ENCODE measurements at regions not wholly inside any gene's neighbourhood (a gene's known extent, or its start where the extent isn't known, plus 50 kb on each side); places are given as distances from the start of the nearest gene placed in this dataset.

GRCh38 chr2:128536925-128537620, 218.4 kb upstream of the HS6ST1 start:
- DNase-seq = no peak

- DNase-seq = no peak
These were observed 219.0 kb upstream of the HS6ST1 start for GRCh38 chr2:128537646-128538045.

- no peak for DNase-seq
These were observed 219.7 kb upstream of the HS6ST1 start for GRCh38 chr2:128538396-128538795.

DNA sequence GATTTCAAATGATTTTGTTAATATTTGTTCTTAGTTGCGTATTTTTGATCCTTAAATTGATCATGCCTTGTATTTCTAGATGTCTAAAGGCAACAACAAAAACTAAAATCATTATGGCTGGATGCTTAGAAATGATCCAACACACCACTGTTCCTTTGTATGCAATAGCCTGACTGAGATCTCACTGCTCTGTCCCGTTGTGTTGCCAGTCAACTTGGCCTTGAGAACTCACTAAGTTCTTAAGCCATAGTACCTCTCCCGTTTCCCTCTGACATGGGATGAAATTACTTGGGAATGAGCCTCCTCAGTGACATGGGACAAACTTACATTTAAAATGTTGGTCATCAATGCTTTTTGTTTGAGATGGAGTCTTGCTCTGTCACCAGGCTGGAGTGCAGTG, 222.0 kb upstream of the HS6ST1 start:
- DNase-seq = no peak

DNA sequence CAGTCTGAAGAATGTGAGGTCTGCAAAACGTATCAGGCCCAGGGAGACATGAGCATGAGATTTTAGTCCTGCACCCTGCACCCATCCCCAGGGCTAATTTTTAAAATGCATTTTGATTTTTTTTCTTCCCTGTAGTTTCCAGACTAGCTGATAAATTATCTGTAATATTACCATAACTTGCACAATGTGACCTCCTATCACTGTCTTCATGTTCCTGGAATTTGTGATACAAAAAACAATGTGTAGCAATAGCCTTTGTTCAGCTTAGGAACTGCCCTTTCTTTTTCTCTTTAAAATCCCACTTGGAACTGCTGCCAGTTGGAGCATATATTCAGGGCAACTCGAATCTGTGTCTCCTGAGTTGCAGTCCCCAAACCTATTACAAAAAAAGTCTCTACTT, 222.8 kb upstream of the HS6ST1 start:
- no peak for DNase-seq

DNA sequence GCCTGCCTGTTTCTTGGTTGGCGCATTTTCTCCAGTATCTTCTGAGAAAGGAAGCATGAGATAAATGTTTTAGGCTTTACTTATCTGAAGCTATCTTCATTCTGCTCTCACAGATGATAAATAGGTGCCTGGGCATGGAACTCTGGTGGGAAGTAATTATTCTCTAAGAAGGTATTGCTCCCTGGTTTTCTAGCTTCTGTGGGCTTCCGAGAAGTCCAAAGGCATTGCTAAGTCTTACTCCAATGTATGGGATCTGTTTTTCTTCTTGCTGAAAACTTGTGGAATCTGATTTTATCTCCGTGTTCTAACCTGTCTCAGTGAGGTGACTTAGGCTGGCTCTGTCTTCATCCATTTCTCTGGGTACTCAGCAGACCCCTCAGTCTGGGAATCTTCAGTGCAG, 224.4 kb upstream of the HS6ST1 start:
- no peak for DNase-seq

GRCh38 chr2:128543646-128544045, 225.0 kb upstream of the HS6ST1 start:
- DNase-seq = no peak

DNA sequence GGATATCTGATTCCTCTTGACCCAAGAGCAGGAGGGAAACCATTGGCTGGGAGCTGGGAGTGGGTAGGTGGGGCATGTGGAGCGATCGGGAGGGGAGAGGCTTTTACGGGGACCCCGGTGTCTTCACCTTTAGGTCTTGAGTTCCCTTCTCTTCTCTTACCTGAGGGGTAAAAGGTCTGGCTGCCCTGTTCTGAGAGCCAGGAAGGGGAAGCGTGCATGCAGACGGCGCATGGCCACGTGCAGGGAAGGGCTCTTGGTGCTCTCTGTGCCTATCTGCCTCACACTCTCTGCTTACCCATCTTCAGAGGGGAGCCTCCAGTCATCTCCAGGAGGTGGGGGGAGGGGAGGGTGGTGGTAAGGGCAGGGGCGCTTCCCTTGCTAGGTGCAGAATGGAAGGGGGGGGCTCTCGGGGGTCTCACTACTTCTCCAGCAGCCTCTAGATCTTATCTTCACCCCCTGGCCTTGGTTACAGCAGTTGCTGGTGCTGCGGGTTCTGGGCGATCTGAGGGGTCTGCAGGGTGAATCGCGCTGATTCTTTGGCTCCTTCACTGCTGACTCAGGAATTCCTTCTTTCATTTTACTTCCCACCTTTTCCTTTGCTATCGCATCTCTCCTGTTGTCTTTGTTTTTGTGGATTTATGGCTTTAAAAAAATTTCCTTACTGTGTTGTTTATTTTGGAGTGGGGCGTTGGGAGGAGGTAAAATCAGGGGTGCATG, 225.8 kb upstream of the HS6ST1 start:
- no peak for DNase-seq

- DNase-seq = no peak
These were observed 226.4 kb upstream of the HS6ST1 start for GRCh38 chr2:128545085-128545484.

GRCh38 chr2:128545829-128546228, 227.2 kb upstream of the HS6ST1 start:
- DNase-seq = no peak

GRCh38 chr2:128547667-128548066, 229.0 kb upstream of the HS6ST1 start:
- no peak for DNase-seq

GRCh38 chr2:128548461-128548891, 229.8 kb upstream of the HS6ST1 start:
- no peak for DNase-seq

- no peak for DNase-seq
These were observed 230.4 kb upstream of the HS6ST1 start for GRCh38 chr2:128549094-128549493.

- DNase-seq = peak; percentile 23
These were observed 231.1 kb upstream of the HS6ST1 start for GRCh38 chr2:128549646-128550260.

GRCh38 chr2:128550389-128550788, 231.7 kb upstream of the HS6ST1 start:
- DNase-seq = no peak

DNA sequence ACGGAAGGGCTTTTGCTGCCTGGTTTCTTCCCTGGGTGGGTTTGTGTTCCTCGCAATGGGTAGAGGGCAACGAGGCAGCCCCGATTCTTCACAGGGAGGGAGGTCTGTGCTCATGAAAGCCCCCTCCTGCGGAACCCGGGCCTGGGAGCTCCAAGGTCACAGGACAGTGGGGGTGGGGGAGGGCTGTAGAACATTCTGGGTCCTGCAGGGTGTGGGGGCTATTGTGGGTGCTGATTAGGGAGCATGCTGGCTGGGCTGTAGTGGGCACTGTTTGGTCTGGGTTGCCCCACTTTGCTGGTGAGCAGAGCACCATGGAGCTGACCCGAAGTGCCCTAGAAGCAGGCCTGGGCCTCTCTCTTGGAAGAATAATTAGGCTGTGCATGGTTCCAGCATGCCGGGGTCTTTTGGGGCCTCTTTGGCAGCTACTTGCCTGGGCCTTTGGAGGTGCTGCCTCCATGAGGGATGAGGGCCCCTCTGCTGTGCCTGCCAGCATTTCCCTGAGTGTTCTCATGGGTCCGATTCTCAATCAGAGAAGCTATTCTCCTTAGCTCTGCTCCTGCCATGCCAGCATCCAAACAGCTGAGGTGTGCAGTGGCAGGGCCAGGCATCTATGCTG, 232.2 kb upstream of the HS6ST1 start:
- DNase-seq = no peak

GRCh38 chr2:128551435-128551834, 232.8 kb upstream of the HS6ST1 start:
- DNase-seq = no peak

GRCh38 chr2:128552141-128552805, 233.6 kb upstream of the HS6ST1 start:
- no peak for DNase-seq

- no peak for DNase-seq
These were observed 234.3 kb upstream of the HS6ST1 start for GRCh38 chr2:128552806-128553551.

GRCh38 chr2:128554151-128554769, 235.6 kb upstream of the HS6ST1 start:
- DNase-seq = no peak

DNA sequence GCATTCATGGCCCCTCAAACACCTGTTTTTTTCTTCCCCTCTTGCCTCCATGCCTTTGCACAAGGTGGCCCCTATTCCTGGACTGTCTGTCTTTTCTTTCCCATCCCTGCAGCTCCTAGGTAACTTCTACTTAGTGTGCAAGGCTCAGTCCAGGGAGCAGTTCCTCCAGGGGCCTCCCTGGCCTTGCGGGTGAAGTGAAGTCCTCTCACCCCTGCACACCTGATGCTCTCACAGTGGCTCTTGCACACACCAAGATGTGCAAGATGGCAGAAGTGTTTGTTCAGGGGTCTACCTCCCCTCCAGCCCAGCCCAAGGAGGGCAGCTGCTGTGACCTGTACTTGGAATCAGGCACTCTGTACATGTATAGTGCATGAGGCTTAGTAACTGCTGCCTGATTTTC, 236.8 kb upstream of the HS6ST1 start:
- DNase-seq = no peak
